ENCODE measurements at regions not wholly inside any gene's neighbourhood (a gene's known extent, or its start where the extent isn't known, plus 50 kb on each side); places are given as distances from the start of the nearest gene placed in this dataset.

DNA sequence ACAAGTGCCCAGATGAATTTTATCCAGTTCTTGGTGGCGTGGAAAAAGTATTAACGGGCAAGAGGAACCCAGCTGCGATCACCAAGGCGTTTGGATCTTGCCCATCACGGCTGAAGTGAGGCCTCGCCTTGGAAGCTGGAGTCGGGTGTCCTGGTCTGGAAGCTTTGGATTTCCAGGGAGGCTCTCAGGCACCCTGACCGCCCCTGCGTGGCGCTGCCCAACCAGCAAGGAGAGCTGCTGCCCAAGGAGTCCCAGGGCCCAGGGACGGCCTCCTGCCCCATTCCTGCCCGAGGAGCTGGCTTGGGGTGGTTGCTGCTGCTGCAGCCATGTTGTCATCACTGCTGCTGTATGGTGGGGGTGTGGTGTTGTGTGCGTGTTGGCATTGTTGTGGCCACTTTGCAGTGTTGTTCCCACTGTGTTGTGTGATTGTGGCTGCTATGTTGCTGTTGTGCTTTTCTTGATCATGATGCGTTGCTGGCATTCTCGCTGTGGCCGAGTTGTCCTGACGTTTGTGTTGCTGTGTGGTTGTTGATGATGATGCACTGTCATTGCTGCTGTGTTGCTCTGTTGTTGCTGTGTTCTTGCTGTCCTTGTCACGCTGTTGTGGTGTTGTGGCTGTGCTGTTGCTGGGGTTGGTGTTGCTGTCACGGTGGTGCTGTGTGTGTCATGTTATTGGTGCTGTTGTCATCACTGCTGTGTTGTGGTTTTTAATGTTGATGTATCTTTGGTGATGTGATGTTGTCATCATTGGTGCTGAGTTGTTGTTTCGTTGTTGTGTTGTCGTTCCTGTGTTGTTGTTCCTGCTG is 318.8 kb downstream of the C16orf95 start:
- no peak overlapping the region for H3K27ac ChIP-seq
- ChIA-PET POLR2A (no interaction called here), CTCF (interaction anchor here (0.7 kb wide), 1 partner anchor 11 kb away, joined by 3 read pairs; no protein-coding TSS in a partner anchor)
- H3K4me3 ChIP-seq = no peak overlapping the region
- DNase-seq (ENCODE audit: low read depth in 1 of 2, low spot score in 1 of 2) (no peak), FAIRE-seq (peak; percentile 18), ATAC-seq (no peak)
- TF ChIP-seq NR3C1 (IDR thresholded peaks at IDR 0.05) (no peak), KDM1A (IDR thresholded peaks at IDR 0.05; ENCODE audit: low read depth) (no peak), CHD2 (IDR thresholded peaks at IDR 0.05; ENCODE audit: low read length, partially characterized antibody) (no peak), TFCP2L1 (CRISPR knock-in tag; IDR thresholded peaks at IDR 0.05) (no peak), EHF (CRISPR knock-in tag; IDR thresholded peaks at IDR 0.05) (no peak), POLR2A (IDR thresholded peaks at IDR 0.05; ENCODE audit: low read length) (no peak)
- TF ChIP-seq, protein P1, sequence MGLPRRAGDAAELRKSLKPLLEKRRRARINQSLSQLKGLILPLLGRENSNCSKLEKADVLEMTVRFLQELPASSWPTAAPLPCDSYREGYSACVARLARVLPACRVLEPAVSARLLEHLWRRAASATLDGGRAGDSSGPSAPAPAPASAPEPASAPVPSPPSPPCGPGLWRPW (IDR thresholded peaks at IDR 0.05) = no peak
- H3K9me3 ChIP-seq = no peaks in the 10 kb centered on the region; the same call in 1 of the 3 replicates
- peaks cover 32% of the 10 kb centered on the region for H3K4me1 ChIP-seq
- H3K4me2 ChIP-seq = no peak overlapping the region
- 81% methylated on average over 19 of the region's 21 CpGs for WGBS (ENCODE audit: missing lambda C conversion rate)

DNA sequence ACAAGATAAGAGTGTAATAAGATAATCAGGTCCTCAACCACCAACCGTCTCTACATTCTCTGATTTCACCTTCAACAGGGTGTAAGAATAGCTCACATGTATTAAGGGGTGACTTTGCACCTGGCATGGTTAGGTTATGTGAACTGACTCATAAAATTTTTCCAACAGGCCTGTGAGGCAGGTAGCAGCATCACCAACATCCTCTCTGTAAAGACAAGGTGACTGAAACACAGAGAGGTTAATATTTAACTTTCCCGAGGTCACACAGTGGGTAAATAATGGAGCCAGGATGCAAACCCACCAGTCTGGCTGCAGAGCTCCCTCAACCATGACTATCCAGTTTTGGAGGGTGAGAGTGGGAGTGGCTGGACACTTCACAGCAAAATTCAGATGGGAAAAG is 317.2 kb downstream of the C16orf95 start:
- TF ChIP-seq ZSCAN20 (CRISPR knock-in tag; IDR thresholded peaks at IDR 0.05) = no peak
- no peak for TF ChIP-seq CBX8 (IDR thresholded peaks at IDR 0.05)
- TF ChIP-seq, protein P2, sequence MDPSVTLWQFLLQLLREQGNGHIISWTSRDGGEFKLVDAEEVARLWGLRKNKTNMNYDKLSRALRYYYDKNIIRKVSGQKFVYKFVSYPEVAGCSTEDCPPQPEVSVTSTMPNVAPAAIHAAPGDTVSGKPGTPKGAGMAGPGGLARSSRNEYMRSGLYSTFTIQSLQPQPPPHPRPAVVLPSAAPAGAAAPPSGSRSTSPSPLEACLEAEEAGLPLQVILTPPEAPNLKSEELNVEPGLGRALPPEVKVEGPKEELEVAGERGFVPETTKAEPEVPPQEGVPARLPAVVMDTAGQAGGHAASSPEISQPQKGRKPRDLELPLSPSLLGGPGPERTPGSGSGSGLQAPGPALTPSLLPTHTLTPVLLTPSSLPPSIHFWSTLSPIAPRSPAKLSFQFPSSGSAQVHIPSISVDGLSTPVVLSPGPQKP (IDR thresholded peaks at IDR 0.05; ENCODE audit: low read depth, low read length) = no peak
- no peak for TF ChIP-seq RCOR1 (IDR thresholded peaks at IDR 0.05; ENCODE audit: low read depth, low read length)
- TF ChIP-seq PHF8 (IDR thresholded peaks at IDR 0.05; ENCODE audit: borderline replicate concordance, low read depth) = no peak
- no peak for TF ChIP-seq GATA3 (IDR thresholded peaks at IDR 0.05; ENCODE audit: borderline replicate concordance)
- no peak for TF ChIP-seq ESRRA (IDR thresholded peaks at IDR 0.05; ENCODE audit: borderline replicate concordance, low read length)
- TF ChIP-seq, protein P3, sequence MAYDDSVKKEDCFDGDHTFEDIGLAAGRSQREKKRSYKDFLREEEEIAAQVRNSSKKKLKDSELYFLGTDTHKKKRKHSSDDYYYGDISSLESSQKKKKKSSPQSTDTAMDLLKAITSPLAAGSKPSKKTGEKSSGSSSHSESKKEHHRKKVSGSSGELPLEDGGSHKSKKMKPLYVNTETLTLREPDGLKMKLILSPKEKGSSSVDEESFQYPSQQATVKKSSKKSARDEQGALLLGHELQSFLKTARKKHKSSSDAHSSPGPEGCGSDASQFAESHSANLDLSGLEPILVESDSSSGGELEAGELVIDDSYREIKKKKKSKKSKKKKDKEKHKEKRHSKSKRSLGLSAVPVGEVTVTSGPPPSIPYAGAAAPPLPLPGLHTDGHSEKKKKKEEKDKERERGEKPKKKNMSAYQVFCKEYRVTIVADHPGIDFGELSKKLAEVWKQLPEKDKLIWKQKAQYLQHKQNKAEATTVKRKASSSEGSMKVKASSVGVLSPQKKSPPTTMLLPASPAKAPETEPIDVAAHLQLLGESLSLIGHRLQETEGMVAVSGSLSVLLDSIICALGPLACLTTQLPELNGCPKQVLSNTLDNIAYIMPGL (CRISPR knock-in tag; IDR thresholded peaks at IDR 0.05; ENCODE audit: borderline replicate concordance) = no peak
- TF ChIP-seq, protein P4, sequence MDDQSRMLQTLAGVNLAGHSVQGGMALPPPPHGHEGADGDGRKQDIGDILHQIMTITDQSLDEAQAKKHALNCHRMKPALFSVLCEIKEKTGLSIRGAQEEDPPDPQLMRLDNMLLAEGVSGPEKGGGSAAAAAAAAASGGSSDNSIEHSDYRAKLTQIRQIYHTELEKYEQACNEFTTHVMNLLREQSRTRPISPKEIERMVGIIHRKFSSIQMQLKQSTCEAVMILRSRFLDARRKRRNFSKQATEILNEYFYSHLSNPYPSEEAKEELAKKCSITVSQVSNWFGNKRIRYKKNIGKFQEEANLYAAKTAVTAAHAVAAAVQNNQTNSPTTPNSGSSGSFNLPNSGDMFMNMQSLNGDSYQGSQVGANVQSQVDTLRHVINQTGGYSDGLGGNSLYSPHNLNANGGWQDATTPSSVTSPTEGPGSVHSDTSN (IDR thresholded peaks at IDR 0.05) = no peak
- no peak for TF ChIP-seq HOXA7 (CRISPR knock-in tag; IDR thresholded peaks at IDR 0.05)
- TF ChIP-seq NR3C1 (IDR thresholded peaks at IDR 0.05) = no peak
- no peak for TF ChIP-seq JUN (IDR thresholded peaks at IDR 0.05)
- ATAC-seq (peak in 1 of 2 experiments; percentile 43; a peak in 2 of 6 replicates), DNase-seq (ENCODE audit: low read depth in 1 of 2, low spot score in 1 of 2) (peak in 1 of 2 experiments; percentile 39), FAIRE-seq (no peak)
- 14% methylated on average over 2 of the region's 2 CpGs for WGBS (ENCODE audit: missing lambda C conversion rate)
- no peak overlapping the region for H3K4me3 ChIP-seq
- peaks cover 19% of the 10 kb centered on the region for H3K4me1 ChIP-seq
- no peaks in the 10 kb centered on the region; the same call in 1 of the 3 replicates for H3K9me3 ChIP-seq
- H3K27ac ChIP-seq = no peak overlapping the region
- peak overlapping the region; percentile 33 for H3K4me2 ChIP-seq
- CTCF ChIA-PET = interaction anchor here (1.3 kb wide), 1 partner anchor 17 kb away, joined by 3 read pairs; no protein-coding TSS in a partner anchor
- POLR2A ChIA-PET = no interaction called here

DNA sequence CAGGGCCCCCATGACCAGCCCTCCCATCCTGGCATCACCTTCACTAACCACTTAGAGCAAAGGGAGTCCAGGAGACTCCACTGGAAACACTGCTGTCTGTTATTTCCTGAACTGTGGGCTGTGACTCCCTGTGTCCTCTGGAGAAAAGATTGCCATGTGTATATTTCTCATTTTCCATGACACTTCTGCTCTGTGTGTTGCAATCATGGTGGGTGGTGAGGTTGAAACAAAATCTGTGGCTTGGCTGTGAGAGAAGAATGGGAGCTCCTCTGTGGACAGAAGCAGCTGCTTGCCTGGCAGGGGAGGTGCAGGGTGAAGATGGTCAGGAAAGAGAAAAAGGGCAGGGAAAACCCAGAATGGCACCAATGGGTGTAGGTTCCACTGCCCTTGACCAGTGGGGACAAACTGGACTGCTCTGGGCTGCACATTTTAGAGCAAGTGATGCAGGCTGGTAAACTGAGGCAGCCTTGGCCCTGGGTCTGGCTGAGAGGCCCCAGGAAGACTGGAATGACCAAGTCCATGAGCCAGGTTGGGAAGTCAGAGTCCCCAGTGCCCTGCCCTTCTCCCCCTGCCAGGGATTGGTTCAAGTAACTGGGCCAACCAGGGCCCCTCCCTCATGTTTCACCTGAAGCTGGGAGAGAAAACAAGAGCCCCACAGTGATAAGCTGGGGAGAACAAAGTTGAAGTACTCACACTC is 314.3 kb downstream of the C16orf95 start:
- CTCF ChIA-PET = interaction anchor here (0.6 to 1.3 kb wide), 4 partner anchors 14 to 439 kb away, joined by 3 to 4 read pairs (median 4); no protein-coding TSS in a partner anchor
- H3K27ac ChIP-seq = no peak overlapping the region
- H3K9me3 ChIP-seq = no peaks in the 10 kb centered on the region; the same call in 1 of the 3 replicates
- peaks cover 14% of the 10 kb centered on the region for H3K4me1 ChIP-seq
- ATAC-seq (no peak), FAIRE-seq (no peak), DNase-seq (ENCODE audit: low read depth in 1 of 2, low spot score in 1 of 2) (no peak)
- TF ChIP-seq CHD2 (IDR thresholded peaks at IDR 0.05; ENCODE audit: low read length, partially characterized antibody) (no peak), RCOR1 (IDR thresholded peaks at IDR 0.05; ENCODE audit: low read depth, low read length) (no peak), CBX8 (IDR thresholded peaks at IDR 0.05) (no peak), SMC3 (IDR thresholded peaks at IDR 0.05) (no peak)
- TF ChIP-seq, protein P5, sequence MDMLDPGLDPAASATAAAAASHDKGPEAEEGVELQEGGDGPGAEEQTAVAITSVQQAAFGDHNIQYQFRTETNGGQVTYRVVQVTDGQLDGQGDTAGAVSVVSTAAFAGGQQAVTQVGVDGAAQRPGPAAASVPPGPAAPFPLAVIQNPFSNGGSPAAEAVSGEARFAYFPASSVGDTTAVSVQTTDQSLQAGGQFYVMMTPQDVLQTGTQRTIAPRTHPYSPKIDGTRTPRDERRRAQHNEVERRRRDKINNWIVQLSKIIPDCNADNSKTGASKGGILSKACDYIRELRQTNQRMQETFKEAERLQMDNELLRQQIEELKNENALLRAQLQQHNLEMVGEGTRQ (IDR thresholded peaks at IDR 0.05) = no peak
- TF ChIP-seq, protein P6, sequence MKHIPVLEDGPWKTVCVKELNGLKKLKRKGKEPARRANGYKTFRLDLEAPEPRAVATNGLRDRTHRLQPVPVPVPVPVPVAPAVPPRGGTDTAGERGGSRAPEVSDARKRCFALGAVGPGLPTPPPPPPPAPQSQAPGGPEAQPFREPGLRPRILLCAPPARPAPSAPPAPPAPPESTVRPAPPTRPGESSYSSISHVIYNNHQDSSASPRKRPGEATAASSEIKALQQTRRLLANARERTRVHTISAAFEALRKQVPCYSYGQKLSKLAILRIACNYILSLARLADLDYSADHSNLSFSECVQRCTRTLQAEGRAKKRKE (CRISPR knock-in tag; IDR thresholded peaks at IDR 0.05; ENCODE audit: low read depth) = no peak
- POLR2A ChIA-PET = no interaction called here
- H3K4me2 ChIP-seq = no peak overlapping the region
- no peak overlapping the region for H3K4me3 ChIP-seq

All from A549 (cell line).